ENCODE measurements at regions not wholly inside any gene's neighbourhood (a gene's known extent, or its start where the extent isn't known, plus 50 kb on each side); places are given as distances from the start of the nearest gene placed in this dataset.
"Not testable (repeated sequence)": the region's sequence is repeated elsewhere in the genome, so short reads cannot be mapped to it uniquely, and the experiment has no call there.

DNA sequence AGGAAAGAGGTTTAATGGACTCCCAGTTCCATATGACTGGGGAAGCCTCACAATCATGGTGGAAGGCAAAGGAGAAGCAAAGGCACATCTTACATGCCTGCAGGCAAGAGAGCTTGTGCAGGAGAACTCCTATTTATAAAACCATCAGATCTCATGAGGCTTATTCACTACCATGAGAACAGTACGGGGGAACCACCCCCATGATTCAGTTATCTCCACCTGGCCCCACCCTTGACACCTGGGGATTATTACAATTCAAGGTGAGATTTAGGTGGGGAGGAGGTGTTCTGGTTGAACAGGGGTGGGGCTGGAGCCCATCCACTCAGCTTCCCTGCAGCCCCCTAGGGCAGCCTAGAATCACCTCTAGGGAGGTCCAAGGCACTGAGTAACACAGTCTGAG is 128.9 kb upstream of the KLF3 start:
- TF ChIP-seq, protein P1, sequence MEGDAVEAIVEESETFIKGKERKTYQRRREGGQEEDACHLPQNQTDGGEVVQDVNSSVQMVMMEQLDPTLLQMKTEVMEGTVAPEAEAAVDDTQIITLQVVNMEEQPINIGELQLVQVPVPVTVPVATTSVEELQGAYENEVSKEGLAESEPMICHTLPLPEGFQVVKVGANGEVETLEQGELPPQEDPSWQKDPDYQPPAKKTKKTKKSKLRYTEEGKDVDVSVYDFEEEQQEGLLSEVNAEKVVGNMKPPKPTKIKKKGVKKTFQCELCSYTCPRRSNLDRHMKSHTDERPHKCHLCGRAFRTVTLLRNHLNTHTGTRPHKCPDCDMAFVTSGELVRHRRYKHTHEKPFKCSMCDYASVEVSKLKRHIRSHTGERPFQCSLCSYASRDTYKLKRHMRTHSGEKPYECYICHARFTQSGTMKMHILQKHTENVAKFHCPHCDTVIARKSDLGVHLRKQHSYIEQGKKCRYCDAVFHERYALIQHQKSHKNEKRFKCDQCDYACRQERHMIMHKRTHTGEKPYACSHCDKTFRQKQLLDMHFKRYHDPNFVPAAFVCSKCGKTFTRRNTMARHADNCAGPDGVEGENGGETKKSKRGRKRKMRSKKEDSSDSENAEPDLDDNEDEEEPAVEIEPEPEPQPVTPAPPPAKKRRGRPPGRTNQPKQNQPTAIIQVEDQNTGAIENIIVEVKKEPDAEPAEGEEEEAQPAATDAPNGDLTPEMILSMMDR (conservative IDR thresholded peaks at IDR 0.05), result not testable (repeated sequence)
- TF ChIP-seq ZFX (IDR thresholded peaks at IDR 0.05), result not testable (repeated sequence)

Data from C4-2B (cell line).